Urinary bladder (tissue), 3 donors: ENCODE measurements at regions not wholly inside any gene's neighbourhood (a gene's known extent, or its start where the extent isn't known, plus 50 kb on each side); places are given as distances from the start of the nearest gene placed in this dataset.

ENCODE experiments used
- DNase-seq: peaks from one replicate; pipeline ENCODE4 v3.0.0-alpha.2; 2015; ENCODE audit errors: extremely low spot score
- H3K27ac ChIP-seq: one replicate; pipeline ENCODE4 v1.5.1; 2013; ENCODE audit warnings: low read depth, mild to moderate bottlenecking, moderate library complexity
- H3K36me3 ChIP-seq: one replicate; pipeline ENCODE4 v1.6.1; 2013; ENCODE audit warnings: mild to moderate bottlenecking, moderate library complexity; ENCODE audit not compliant: insufficient read depth
- H3K4me1 ChIP-seq: one replicate; pipeline ENCODE4 v1.6.1; 2013; ENCODE audit warnings: mild to moderate bottlenecking, moderate library complexity; ENCODE audit not compliant: insufficient read depth
- H3K4me3 ChIP-seq: one replicate; pipeline ENCODE4 v1.5.1; 2013; ENCODE audit warnings: low read depth, low read length
- WGBS: extraction: QIAGEN DNeasy Blood & Tissue Kit; methylation state at CpG from one replicate; pipeline ENCODE4 v1.1.7; 2013; 5-methylcytosine and 5-hydroxymethylcytosine counted together
- donor health status: healthy with polysubstance abuse.
- donor health status: healthy.

- Histone ChIP-seq H3K4me1 (no peaks in the 10 kb centered on the region), H3K27ac (no peak overlapping the region), H3K36me3 (no peaks in the 10 kb centered on the region), H3K4me3 (no peak overlapping the region)
- DNase-seq = no peak
- 61% methylated on average over 17 of the region's 17 CpGs for WGBS
These were observed 381.2 kb downstream of the C6orf118 start for GRCh38 chr6:164928057-164928727.

GRCh38 chr6:164927288-164928056 is 381.9 kb downstream of the C6orf118 start:
- Histone ChIP-seq H3K27ac (no peak overlapping the region), H3K4me3 (no peak overlapping the region), H3K4me1 (no peaks in the 10 kb centered on the region), H3K36me3 (no peaks in the 10 kb centered on the region)
- WGBS = 16% methylated on average over 17 of the region's 17 CpGs
- DNase-seq = no peak

- no peak overlapping the region for H3K27ac ChIP-seq
- H3K4me3 ChIP-seq = no peak overlapping the region
- DNase-seq = no peak
- no peaks in the 10 kb centered on the region for H3K4me1 ChIP-seq
- WGBS = 71% methylated on average over 2 of the region's 2 CpGs
- H3K36me3 ChIP-seq = no peaks in the 10 kb centered on the region
These were observed 382.7 kb downstream of the C6orf118 start for GRCh38 chr6:164926686-164927085.

- no peak overlapping the region for H3K4me3 ChIP-seq
- H3K36me3 ChIP-seq = no peaks in the 10 kb centered on the region
- DNase-seq = no peak
- no peak overlapping the region for H3K27ac ChIP-seq
- WGBS = 86% methylated on average over 5 of the region's 5 CpGs
- no peaks in the 10 kb centered on the region for H3K4me1 ChIP-seq
These were observed 383.5 kb downstream of the C6orf118 start for GRCh38 chr6:164925681-164926530.

DNA sequence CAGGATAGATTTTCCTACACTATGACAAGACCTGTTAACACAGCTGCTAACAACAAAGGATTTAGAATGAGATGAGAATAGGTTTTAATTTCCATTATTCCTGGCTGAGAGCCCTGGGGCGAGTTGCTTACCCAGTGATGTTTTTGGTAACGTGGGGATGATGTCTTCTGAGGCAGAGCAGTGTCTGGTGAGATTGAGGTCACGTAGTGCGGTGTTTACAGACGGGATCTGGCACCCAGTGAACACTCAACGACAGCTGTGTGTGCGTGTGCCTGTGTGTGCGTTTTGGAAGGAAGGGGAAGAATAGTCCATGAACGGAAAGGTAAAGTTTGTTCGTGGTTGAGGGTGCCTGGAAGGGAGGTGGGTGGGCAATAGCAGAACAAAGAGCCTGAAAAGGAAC is 384.7 kb downstream of the C6orf118 start:
- H3K36me3 ChIP-seq = no peaks in the 10 kb centered on the region
- 31% methylated on average over 10 of the region's 10 CpGs for WGBS
- no peak overlapping the region for H3K4me3 ChIP-seq
- H3K27ac ChIP-seq = no peak overlapping the region
- DNase-seq = no peak
- H3K4me1 ChIP-seq = no peaks in the 10 kb centered on the region

DNA sequence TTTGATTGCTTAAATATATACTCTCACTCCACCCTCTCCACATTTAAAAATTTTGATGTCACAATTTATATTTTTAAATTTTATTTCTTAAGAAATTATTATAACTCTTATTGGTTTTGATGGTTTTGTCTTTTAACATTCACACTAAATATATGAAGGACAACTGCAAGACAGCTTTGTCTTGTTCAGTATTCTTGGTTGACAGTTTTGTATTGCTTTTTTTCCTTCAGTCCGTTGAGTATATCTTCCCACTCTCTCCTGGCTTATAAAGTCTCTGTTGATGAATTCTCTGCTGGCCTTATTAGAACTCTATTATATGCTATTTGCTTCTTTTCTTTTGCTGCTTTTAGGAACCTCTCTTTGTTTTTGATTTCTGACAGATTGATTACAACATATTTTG is 392.2 kb downstream of the C6orf118 start:
- no peak overlapping the region for H3K27ac ChIP-seq
- 81% methylated on average over 1 of the region's 1 CpG for WGBS

DNA sequence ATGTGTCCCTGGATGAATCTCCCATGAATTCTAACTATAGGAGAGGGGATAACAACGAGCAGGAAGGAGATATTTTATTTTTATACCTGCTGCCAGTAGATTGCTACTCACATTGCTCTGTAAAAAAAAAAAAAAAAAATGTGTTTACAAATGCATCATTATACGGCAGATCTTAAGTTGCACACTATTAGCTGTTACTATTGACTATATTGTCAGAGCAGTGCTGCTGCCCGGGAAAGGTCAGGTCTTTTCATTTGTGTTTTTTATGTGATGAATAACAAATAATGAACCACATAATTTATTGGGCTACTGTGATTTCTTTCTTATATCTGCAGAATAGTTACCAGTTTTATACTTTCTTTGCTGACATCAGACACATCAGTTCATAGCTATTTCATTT is 393.3 kb downstream of the C6orf118 start:
- no peaks in the 10 kb centered on the region for H3K4me1 ChIP-seq
- 63% methylated on average over 3 of the region's 3 CpGs for WGBS
- no peak overlapping the region for H3K27ac ChIP-seq
- H3K36me3 ChIP-seq = no peaks in the 10 kb centered on the region
- no peak overlapping the region for H3K4me3 ChIP-seq
- DNase-seq = no peak

More for the DNA sequence above, 392.2 kb downstream of the C6orf118 start:
- no peak overlapping the region for H3K4me3 ChIP-seq
- H3K36me3 ChIP-seq = no peaks in the 10 kb centered on the region
- DNase-seq = no peak
- no peaks in the 10 kb centered on the region for H3K4me1 ChIP-seq

GRCh38 chr6:164911873-164912580 is 397.4 kb downstream of the C6orf118 start:
- 22% methylated on average over 6 of the region's 6 CpGs for WGBS
- Histone ChIP-seq H3K27ac (no peak overlapping the region), H3K4me3 (no peak overlapping the region), H3K4me1 (no peaks in the 10 kb centered on the region), H3K36me3 (no peaks in the 10 kb centered on the region)
- DNase-seq = no peak

GRCh38 chr6:164911151-164911550 is 398.3 kb downstream of the C6orf118 start:
- Histone ChIP-seq H3K4me1 (no peaks in the 10 kb centered on the region), H3K27ac (no peak overlapping the region), H3K4me3 (no peak overlapping the region), H3K36me3 (no peaks in the 10 kb centered on the region)
- DNase-seq = no peak
- WGBS = 36% methylated on average over 2 of the region's 2 CpGs

- Histone ChIP-seq H3K4me3 (no peak overlapping the region), H3K36me3 (no peaks in the 10 kb centered on the region), H3K27ac (no peak overlapping the region), H3K4me1 (no peaks in the 10 kb centered on the region)
- DNase-seq = no peak
These were observed 402.6 kb downstream of the C6orf118 start for GRCh38 chr6:164906766-164907165.

- H3K4me3 ChIP-seq = no peak overlapping the region
- H3K36me3 ChIP-seq = no peaks in the 10 kb centered on the region
- H3K4me1 ChIP-seq = no peaks in the 10 kb centered on the region
- DNase-seq = no peak
- no peak overlapping the region for H3K27ac ChIP-seq
These were observed 404.1 kb downstream of the C6orf118 start for GRCh38 chr6:164905311-164905710.

DNA sequence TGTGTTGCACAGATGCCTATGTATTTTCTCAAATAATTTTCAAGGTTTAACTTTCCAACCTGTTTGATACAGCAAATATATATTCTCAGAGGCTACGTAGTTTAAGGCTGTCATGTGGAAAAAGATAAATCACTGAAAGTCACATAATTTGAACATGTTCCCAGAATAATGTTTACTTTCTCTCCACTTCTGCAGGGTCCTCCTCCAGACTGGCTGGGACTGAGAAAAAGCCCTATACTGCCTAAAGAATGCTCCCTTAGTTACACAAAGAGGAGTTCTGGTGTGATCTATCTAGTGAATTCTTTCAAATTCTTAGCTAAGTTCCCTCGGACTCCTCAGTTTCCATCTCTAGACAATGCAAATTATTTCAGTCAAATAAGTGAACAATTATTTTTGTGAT is 411.0 kb downstream of the C6orf118 start:
- Histone ChIP-seq H3K4me3 (no peak overlapping the region), H3K36me3 (no peaks in the 10 kb centered on the region), H3K4me1 (no peaks in the 10 kb centered on the region), H3K27ac (no peak overlapping the region)
- 36% methylated on average over 2 of the region's 2 CpGs for WGBS
- no peak for DNase-seq

GRCh38 chr6:164897523-164898235 is 411.7 kb downstream of the C6orf118 start:
- H3K4me3 ChIP-seq = no peak overlapping the region
- no peaks in the 10 kb centered on the region for H3K4me1 ChIP-seq
- 81% methylated on average over 8 of the region's 8 CpGs for WGBS
- no peaks in the 10 kb centered on the region for H3K36me3 ChIP-seq
- no peak overlapping the region for H3K27ac ChIP-seq
- DNase-seq = no peak
